ENCODE measurements at regions not wholly inside any gene's neighbourhood (a gene's known extent, or its start where the extent isn't known, plus 50 kb on each side); places are given as distances from the start of the nearest gene placed in this dataset.

DNA sequence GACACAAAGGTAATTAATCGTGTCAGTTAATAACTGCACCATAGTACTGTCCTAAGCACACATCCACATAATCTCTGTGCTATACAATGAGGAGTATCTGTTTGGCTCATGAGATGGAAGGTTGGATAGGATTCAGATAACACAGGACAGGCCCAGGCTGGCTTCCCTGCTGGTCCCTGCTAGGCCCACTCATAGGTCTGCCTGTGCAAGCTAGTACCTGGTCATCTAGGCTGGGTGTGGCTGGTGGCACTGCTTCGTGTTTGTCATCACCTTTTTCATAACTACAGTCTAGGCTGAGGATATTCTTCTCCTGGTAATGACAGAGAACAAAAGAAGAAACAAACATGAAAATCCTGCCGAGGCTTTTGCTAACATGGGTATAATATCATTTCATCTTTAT is 392.8 kb downstream of the TRIB2 start:
- no peak for DNase-seq

DNA sequence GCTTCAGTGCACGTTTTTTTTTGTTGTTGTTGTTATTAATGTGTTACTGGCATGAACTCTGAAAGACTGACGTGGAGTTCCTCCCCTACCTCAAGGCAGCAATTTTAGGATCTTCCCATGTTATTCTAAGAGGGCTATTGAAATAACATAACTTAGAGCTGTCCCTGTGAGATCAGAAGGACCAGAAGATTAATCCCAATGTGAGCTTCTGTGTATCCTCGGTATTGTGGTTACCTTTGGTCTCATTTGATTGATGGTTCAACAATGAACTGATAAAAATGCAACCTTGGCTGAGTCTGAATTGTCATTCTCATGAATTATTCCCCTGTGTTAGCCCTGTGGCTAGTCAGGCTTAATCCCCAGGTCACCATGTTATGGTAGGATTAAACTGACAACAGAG is 394.1 kb downstream of the TRIB2 start:
- no peak for DNase-seq

DNA sequence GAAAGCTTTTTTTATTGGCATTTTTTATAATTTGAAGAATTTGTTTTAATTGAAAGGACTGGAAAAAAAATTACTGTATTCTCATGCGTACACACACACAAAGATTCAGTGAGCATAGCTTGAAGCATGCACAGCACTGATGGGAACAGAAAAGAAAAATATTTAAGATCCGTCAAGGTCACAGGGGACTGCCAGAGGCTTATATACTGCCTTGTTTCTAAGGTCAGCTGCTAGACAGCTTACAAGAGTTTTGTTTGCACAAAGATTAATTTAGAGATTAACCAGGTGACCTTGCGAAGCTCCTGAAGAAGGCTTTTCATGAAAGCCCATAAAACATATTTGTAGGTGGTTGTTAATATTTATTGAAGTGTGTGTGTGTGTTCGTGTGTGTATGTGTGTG is 396.3 kb downstream of the TRIB2 start:
- DNase-seq = no peak

DNA sequence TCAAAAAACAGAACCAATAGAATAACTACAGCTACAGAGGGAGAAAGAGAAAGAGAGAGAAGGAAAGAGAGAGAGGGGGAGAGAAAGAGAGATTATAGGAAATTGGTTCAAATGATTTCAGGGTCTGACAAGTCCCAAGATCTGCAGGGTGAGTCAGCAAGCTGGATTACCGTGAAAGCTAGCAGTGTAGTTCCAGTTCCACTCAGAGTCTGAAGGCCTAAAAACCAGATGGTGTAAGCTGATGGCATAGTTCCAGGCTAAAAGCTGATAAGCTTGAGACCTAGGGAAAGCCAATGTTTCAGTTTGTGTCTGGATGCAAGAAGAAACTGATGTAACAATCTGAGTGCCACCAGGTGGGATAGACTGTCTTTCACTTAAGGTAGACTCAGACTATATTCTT is 397.7 kb downstream of the TRIB2 start:
- DNase-seq = no peak

DNA sequence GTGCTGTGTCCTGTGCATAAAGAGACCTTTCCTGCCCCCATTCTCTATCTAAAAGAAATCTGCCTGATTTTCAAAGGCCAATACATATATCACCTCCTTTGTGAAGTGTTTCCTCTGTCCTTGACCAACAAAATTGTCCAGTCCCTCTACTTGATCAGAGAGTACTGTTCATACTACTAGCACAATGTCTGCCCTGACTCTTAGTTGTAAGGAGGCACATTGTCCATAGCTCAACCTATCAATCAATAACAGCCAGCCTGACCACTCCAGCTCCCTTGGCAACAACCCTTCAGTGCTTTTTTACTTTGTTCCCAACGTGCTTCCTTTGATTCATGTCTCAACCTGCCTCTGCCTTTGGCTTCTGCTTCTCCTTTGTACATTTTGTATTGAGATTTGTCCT is 398.9 kb downstream of the TRIB2 start:
- no peak for DNase-seq

DNA sequence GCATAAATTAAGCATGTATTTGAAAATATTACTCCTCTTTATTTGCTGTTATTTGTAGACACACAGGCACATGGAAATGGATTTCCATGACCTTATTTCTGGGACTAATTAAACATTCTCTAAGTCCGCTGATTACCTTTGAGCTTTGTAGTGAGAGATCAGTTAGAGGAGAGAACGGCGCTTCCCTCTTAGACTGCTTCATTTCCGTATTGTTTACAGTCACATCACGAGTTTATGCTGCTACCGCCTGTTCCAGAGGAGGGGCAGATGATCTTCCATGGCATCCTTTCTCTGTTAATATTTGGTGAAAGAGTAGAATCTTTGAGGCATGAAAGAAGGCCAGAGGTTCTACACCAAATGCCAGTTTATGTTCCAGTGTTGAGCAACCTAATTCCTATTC is 404.4 kb downstream of the TRIB2 start:
- no peak for DNase-seq

DNA sequence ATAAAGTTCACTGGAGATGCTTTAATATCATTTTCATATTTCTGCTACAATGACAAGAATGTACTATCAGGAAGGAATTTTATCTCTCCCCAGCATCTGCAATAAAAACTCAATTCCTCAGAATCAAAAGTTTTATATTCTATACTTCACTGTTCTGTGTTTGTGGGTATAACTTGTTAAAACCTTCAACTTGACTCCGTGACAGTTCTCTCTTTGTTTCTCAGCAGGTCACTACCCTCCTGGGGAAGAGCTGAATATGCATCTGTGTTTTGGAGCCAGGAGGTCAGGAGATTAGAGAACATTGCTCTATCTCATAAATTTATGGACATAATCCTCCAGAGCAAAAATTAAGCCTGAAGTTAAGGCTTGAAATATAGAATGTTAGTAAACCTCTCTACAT is 411.4 kb downstream of the TRIB2 start:
- DNase-seq = no peak

DNA sequence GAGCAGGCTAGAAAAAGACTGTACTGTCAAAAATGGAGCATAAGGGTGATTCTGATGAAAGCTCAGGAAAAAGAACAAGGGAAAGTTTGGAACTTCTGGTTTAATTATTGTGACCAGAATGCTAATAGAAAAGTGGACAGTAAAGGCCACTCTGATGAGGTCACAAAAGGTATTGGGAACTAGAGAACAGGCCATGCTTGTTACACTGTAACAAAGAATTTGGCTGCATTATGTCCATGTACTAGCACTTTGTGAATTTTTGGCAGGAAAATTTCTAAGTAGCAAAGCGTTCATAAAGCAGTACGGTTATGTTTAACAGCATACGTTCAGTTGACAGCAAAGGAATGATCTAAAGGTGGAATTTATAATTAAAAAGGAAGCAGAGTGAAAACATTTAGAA is 418.6 kb downstream of the TRIB2 start:
- no peak for DNase-seq

DNA sequence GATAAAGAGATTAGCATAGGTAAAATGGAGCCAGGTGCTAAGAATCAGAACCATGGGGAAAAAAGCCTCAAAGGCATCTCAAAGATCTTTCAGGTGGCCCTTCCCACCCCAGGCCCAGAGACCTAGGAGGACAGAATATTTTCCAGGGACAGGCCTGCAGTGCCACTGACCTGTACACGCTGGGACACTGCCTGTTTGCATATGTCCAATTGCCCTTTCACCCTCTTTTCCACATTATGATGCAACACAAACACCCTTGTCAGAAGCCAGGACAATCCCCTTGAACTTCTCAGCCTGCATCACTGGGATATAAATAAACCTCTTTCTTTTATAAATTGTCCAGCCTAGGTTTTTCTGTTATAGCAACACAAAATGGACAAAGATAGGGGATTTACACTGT is 419.1 kb downstream of the TRIB2 start:
- no peak for DNase-seq

DNA sequence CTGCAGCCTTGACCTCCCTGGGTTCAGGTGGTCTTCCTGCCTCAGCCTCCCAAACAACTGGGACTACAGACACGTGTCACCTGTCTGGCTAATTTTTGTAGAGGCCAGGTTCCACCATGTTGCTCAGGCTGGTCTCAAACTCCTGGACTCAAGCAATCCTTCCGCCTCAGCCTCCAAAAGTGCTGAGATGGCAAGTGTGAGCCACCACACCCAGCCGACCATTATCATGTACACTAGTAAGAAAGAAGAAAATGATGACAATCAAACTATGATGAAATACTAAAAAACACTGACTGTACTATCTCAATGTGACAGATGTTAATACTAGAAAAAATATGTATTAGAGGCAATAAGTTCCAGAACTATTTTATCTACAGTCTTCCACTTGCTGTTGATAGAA is 420.9 kb downstream of the TRIB2 start:
- DNase-seq = no peak

DNA sequence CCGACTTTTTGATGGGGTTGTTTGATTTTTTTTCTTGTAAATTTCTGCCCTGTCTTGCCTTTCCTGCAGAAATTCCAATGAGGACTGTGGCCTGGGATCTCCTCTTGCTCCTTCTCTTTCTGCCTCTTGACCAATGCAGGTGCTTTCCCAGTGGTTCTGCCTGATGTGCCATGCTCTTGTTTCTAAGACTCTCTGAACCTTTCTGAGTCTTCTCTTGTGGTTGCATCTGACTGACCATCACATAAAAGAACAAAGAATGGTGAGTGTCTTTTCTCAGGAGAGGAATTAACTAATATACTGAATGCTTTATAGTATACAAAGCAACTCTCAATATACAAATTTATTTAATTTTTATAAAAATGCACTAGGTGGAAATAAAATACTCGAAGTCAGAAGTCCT is 424.6 kb downstream of the TRIB2 start:
- DNase-seq = no peak

DNA sequence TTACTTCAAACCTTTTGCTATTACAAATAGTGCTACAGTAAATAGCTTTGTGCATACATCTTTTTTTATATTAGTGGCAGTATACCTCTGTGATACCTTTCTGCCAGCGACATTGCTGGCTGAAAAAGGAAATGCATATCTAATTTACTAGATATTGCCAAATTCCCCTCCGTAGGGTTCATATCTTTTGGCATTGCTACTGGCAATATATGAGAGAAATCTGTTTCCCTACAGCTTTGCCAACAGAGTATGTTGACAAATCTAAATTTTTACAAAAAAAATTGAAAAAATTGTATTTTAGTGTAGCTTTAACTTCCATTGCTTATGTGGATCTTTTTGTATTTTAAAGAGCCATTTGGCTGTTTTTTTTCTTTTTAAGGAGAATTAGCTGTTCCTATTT is 426.7 kb downstream of the TRIB2 start:
- DNase-seq = no peak

DNA sequence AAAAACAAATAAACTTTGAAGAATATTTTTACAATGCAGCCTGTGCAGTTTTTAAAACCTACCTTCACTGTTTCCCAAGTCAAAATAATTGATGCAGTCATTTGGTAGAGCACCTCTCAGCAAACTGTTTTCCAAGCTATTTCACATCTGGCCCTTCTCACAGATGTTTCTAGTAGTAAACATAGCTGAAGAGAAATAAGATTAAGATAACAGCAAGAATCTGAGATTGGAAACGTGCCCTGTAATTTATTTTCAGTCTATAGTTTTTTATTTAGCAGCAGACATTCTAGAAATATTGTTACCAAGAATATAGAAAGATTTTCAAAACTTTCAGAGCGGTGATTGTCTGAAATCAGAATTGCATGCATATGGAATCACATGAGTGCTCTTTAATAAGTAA is 440.2 kb downstream of the TRIB2 start:
- DNase-seq = no peak

DNA sequence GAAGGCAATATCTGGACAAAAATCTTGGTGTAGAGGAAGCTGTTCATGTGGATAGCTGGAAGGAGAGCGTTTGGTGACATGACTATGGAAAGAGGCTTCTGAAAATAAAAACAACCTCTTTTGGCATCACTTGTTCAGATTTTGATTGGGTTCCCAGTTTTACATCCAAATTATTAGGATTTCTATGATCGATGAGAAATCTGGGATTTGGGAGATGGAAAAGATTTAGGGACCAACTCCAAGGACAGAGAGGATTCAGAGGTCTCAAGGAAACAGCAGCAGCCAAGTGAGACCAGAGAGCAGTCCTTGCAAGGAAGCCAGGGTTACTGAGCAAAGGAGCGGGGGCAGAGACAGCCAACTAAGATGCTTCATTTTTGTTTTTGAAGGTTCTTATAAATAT is 441.7 kb downstream of the TRIB2 start:
- no peak for DNase-seq

DNA sequence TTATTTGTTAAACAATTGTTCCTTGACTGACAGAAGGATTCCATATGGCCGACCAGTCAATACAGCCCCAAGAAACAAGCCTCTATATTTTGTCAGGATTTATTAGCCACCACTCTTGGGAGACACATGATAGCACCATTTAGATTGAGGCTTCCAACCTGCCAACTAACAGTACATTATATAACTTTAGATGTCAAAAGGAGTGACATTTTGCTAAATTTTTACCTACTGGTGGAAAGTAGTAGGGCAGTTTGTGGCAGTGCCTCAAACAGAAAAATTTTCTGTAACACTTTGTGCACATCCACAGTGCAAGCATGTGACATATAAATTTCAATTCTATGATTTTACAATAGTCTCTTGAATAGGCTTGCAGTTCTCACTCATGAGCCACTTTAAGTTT is 464.0 kb downstream of the TRIB2 start:
- no peak for DNase-seq

DNA sequence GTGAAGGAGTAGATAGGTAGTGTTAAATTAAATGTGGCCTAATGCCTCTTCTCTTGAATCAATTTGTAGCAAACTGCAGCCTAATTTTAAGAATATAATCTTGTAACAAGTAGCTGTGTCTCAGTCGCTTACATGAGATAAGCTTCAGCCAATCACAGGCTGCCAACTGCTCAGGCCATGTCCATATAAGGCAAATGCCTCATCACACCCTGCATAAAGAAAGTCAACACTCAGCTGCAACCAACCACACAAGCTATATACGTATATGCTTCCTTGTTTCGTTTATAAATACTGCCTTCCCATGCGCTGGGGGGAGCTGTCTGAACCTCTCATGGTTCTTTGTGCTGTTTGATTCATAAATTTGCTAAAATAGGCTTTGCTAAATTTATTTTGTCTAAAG is 476.3 kb downstream of the TRIB2 start:
- DNase-seq = no peak

DNA sequence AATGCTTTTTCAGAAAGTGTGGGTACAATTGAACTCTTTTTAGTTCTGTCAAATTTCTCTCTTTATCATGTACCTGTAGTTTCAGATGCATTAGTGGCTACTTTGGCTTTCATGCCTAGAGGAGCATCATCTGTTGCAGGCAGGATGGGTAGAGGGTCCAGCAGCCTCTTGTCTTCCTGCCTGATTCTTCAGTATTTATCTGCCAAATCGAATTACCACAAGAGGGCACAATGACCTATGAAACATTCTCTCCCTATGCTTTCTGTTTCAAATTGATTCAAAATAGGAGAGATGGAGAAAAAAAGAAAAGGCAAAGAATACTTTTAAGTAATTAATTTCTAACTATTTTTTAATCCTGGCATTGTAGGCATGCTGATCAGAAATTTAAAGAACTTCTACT is 477.2 kb downstream of the TRIB2 start:
- peak; percentile 42 for DNase-seq

DNA sequence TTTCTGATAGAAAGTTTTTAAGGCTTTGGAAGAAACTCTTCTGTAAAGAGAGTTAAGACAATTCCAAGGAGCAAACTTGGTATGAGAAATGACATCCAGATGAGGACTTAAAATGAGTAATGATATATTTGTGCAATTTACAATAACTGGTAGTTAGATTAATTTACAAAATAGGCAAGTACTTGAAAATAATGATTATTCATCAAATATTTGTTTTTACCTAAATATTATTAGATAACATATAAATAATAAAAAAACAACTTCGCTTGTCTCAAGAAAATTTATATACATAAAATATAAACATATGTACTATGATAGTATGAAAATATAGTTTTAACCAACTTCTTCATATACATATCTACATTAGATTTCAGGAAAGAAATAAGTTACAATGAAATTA is 478.5 kb downstream of the TRIB2 start:
- DNase-seq = no peak

DNA sequence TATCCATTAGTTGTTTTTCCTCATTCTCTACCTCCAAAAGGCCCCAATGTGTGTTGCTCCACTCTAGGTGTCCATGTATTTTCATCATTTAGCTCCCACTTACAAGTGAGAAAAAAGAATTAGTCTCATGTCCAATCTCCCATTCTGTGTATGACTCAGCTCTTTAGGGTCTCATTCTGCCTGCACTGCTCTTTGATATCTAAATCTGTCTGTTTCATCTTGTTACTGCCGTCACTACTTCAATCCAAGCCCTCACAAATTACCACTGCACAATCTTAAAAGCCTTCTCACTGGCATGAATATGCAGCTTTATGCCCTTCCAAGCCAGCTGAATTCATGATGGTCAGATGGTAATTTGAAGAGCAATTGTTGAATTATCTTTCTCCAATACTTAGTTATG is 480.5 kb downstream of the TRIB2 start:
- DNase-seq = no peak

DNA sequence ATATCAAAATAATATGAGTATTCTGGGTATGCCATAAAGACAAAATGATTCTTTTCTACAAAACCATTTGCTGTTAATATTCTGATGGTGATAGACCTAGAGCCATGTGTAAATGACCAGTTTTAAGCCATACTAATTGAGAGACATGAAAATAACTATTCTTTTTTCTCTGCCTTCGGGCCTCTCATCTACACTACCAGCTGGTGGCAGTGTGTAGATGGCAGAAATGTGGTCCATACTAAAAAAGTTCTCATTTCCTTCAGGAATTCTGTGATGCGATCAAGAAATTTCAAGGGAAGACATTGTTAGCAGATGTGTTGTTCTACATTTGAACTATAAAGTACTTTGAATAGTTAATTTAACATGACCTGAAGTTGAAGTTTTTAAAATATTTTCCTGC is 485.2 kb downstream of the TRIB2 start:
- no peak for DNase-seq

DNA sequence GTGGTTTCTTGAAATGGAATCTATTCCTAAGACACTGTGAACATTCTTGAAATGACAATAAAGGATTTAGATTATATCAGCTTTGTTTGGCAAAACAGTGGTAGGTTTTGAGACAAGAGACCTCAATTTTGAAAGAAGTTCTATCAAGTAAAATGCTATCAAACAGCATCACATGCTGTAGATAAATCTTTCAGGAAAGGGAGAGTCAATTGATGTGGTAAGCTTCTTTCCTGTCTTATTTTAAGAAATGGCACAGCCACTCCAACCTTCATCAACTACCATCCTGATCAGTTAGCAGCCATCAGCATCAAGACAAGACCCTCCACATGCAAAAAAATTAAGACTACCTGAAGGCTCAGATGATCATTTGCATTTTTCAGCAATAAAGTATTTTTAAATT is 495.4 kb downstream of the TRIB2 start:
- DNase-seq = no peak

DNA sequence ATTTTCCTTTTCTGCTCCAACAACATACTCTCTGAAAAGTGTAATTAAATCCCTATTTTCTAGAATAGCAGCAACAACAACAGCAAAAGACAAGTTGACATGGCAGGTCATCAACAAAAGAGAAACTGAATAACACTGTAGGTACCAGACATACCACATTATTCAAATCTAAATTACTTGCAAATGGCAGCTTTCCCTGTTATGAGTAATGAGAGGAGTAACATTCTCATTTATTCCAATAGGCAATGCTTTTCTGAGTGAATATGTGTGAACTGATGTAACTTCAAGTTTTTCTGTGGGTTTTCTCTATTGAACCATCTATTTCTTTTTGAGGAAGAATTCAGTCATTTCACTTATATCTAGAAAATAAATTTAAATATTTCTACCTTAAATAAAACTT is 501.5 kb downstream of the TRIB2 start:
- no peak for DNase-seq

DNA sequence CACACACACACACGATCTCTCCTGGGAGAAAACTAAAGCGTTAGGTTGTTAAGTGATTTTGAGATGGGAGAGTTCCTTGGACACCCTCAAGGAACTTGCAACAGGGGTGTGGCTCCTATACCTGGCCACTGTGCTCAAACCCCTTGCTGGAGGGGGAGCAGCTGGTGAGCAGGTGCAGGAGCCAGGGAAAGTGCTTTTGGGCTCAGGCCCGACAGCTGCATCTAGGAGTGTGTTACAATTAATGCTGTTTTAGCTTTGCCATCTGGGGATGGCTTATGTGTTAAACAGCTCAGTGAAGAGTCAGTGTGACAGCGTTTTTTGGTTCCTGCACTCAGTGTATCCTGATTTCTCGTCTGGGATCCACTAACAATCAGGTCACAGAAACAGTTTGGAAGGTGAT is 510.8 kb downstream of the TRIB2 start:
- peak; percentile 19 for DNase-seq

DNA sequence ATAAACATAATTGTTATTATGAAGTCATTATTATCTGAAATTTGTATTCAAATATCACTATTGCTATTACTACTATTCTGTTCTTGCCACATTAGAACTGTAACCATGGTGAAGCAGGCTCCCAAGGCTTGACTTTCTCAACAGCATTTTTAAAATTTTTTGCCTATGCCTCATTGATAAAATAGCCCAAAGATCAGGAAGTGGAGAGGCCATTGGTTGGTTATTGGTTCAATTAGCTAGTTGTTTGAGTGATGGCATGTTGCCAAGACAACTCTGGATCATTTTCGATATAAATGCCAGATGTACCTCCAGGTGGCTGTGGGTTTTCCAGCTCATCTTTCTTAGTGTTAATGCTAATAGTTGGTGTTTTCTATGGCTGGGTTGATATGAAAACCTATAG is 513.5 kb downstream of the TRIB2 start:
- DNase-seq = no peak

DNA sequence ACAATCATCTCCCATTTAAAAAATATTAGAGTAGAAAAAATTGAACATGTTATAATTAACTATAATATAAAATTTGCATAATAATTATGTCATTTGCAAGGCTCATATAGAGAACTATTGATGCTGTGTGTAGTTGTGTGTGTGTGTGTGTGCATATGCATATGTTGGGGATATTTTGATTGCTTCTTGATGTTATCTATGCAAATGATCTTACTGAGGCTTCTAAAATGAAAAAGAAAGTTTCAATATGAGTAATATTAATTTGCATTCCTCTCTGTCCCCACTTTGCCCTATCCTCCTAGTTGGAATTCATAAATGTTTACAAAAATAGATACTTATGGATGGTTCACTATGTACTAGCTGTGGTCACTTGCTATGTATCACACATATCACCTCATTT is 523.3 kb downstream of the TRIB2 start:
- DNase-seq = no peak

DNA sequence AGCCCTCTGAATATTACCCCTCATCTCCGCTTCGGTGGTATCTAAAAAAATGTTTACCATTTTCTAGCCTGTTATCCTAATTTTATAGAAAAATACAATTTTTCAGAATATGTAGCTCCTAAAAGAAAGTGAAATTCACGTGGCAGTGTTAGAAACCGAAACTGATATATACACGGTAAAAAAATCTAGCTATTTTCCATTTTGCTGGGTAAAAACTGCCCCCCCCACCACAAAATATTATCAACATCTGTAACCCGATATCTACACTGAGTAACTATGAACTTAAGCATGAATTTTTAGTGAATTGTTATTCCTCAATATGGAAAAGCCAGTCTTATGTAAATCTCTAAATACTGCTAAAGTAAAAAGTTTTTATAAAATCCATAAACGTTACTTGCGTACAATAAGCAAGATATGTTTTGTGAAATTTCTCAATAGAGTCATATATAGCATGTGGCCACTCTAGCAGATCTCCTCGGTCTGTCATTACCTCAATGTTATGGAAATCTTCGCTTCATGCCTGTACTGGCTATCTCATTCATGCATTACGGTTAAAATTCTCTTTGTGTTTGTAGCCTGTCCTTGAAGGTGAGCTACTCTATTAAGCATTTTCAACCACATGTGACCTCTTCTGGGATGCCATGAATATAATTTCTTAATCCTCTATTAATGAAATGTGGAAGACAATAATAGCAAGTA is 524.2 kb downstream of the TRIB2 start:
- no peak for DNase-seq
